Fibroblast of the conjunctiva (primary cell): ENCODE measurements at regions not wholly inside any gene's neighbourhood (a gene's known extent, or its start where the extent isn't known, plus 50 kb on each side); places are given as distances from the start of the nearest gene placed in this dataset.

Experiments
- DNase-seq: peaks from one replicate; pipeline ENCODE4 v3.0.0-alpha.2; 2010; ENCODE audit warnings: low read depth

- no peak for DNase-seq
Observed at GRCh38 chr13:74485757-74486156, 351.6 kb upstream of the KLF12 start.

- DNase-seq: no peak
Observed at GRCh38 chr13:74479124-74479523, 344.9 kb upstream of the KLF12 start.

DNA sequence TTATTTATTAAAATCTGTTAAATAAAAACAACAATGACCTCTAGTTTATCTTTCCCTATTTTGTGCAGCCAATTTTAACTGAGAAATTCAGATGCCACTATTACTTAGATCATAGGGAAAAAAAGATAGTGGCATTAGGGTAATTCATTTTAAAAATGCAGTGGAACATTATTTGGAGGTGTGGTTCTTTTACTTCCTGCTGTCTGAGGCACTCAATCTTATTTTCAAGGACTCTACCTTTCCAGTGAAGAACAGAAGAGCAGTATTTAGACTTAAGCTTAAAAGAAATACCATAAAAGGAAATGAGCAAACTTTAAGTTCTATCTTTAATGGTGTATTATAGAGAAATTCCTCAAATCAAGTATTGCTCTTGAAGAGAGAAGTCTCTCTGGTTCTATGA, 342.6 kb upstream of the KLF12 start:
- no peak for DNase-seq

DNA sequence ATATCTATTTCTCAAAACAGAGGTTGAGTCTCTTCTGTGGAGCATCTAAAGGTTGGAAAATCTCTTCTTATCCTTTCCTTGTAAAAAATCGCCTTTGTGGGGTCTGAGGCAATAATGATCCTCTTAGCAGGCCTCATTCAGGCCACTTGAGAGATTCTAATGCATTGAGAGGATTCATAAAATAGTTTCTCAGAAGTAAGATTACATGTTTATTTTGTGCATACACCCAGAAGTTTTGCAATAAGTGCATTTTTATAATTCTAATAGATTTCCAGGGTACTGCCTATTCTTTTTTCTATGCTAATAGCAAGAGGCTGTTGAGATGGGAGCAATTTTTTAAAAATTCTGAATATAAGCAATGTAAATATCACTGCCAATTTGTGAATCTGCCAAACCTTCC, 342.2 kb upstream of the KLF12 start:
- no peak for DNase-seq

DNA sequence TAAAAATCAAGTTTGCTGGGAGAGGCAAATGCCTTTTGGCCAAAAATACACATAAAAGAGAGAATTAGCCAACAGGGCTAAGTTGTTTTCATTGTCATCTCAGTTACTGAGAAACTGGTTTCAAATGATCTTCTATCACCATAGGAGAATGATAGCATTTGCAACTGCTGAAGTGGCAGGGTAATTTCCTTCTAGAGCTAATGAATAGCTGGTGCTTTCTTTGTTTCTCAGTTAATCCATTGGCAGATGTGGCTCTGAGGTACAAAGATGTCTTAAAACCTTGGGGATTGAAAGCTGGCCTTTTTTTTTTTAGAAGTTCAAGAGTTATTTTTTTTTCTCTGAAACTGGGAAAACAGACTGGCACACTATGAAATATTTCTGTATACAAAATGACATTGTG, 332.7 kb upstream of the KLF12 start:
- no peak for DNase-seq

GRCh38 chr13:74466020-74466419, 331.8 kb upstream of the KLF12 start:
- DNase-seq: no peak

GRCh38 chr13:74465271-74465670, 331.1 kb upstream of the KLF12 start:
- no peak for DNase-seq

DNA sequence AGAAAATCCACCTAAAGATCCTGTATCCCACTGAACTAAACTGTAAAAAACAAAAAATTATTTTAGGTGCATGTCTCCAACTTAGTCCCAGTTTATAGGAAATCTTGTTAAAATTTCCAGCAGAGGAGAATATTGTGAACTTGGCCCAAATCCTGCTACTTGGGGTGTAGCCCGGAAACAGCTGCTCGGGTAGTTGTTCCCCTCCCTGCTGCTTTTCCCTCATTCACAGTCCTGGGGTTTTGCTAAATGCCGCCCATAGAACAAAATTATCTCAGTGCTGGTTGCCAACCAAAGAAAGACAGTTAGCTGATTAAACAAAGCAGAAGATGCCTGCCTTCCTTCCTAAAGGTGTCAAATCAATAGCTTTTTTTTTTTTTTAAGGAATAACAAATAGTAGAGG, 330.5 kb upstream of the KLF12 start:
- no peak for DNase-seq

DNA sequence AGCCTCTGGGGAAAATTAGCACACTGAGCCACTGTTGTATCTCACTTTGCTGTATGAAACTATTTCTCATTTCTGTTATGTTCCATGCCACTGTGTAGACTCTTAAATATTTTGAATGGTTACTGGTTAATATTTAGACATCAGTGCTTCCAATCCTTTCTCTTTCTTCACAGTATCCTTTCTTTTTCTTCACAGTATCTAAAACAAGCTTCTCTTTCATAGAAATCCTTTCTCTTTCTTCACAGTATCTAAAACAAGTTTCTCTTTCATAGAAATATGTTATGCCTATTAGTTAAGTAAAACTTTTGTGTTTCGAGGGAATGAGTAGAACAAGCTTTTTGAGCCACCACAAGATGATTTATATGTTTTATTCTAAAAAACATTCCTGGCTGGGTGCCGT, 326.8 kb upstream of the KLF12 start:
- DNase-seq: no peak

GRCh38 chr13:74452881-74453280, 318.7 kb upstream of the KLF12 start:
- no peak for DNase-seq

- no peak for DNase-seq
Observed at GRCh38 chr13:74452176-74452575, 318.0 kb upstream of the KLF12 start.

GRCh38 chr13:74450964-74451363, 316.8 kb upstream of the KLF12 start:
- peak; percentile 6 for DNase-seq

GRCh38 chr13:74450525-74450845, 316.3 kb upstream of the KLF12 start:
- no peak for DNase-seq

GRCh38 chr13:74449811-74450524, 315.8 kb upstream of the KLF12 start:
- DNase-seq: no peak

DNA sequence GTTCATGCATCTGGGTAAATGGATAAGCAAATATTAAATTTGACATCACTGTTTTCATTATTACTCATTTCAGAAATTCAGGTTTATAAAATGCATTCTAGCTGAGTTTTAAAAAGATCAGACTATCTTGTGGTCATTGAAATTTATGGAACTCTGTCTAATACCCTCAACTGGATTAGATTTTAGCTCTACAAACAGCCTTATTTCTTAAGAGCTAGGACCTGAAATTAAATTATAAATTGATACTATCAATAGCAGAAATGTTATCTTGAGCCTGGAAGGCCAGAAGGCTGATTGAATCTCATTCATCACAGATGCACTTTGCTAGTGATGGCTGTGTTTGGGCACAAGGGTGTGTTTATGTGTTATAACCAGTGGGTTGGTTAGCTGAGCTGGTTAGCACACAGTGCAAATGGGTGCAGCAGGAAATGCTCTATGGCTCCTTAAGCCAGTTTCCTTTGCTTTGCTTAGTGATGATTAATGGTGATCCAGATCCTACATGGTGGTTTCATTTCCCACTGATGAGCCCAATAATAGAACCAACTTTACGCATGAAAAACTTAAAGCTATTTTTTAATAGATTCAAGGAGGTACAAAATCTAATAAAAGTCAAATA, 310.8 kb upstream of the KLF12 start:
- no peak for DNase-seq

- DNase-seq: no peak
Observed at GRCh38 chr13:74444161-74444571, 310.0 kb upstream of the KLF12 start.

GRCh38 chr13:74443631-74444030, 309.4 kb upstream of the KLF12 start:
- DNase-seq: peak; percentile 60

DNA sequence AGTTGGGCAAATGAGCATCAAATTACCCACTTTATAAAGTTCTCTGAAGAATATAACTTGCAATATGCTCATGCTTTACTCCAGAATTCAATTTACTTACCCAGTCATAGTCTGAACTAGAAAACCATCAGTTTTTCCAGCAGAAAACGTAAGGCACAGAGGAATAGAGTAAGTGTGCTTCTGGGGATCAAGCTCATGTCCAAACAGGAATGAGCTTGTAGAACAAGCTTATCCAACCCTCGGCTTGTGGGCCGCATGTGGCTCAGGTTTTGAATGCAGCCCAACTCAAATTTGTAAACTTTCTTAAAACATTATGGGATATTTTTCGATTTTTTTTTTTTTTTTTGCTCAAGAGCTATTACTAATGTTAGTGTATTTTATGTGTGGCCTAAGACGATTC, 308.5 kb upstream of the KLF12 start:
- no peak for DNase-seq

DNA sequence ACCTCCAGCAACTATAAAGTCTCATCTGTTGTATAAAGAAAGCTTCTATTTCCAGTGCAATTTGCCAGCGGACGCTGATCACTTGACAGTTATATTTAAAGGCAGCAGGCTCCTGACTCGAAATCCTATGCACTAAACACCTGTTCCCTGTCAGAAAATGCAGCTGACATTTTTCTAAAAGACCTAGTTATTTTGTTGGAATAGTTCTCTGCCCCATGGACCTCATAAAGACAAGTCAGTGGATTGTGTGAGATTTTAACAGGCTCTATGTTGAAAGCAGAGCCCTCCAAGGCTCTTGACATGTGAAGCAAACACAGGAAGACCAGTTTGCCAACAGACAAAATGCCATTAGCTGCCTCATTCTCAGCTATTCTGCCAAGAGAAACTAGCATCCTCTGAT, 304.7 kb upstream of the KLF12 start:
- DNase-seq: no peak

DNA sequence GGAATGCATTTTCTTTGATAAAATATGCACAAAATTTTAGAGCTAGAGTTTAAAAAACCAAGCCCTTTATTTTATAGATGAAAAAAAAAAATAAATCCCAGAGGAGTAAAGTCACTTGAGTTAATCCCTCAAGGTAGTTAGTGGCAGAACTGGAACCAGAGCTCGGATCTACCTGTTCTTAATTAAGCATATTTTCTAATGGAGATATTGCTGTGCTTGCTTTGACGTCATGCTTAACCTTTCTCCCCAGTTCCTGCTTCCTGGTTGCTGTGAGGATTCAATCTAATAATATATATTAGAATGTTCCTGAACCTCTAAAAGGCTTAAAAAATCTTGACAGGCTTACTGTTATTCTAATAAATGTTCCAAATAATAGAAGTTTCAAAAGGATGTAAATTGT, 300.6 kb upstream of the KLF12 start:
- DNase-seq: no peak

DNA sequence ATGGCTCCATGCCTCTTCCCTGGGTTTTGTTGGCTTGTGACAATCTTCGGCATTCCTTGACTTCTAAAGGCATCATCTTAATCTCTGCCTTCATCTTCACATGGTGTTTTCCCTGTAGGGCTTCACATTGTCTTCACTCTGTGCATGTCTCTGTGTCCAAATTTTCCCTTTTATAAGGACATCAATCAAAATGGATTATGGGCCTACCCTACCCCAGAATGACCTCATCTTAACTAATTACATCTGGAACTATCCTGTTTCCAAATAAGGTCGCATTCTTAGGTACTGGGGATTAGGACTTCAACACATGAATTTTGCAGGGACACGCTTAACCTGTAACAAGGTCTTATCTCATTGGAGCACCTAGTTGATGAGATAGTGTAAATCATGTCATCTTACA, 290.3 kb upstream of the KLF12 start:
- DNase-seq: no peak

GRCh38 chr13:74423434-74423833, 289.2 kb upstream of the KLF12 start:
- no peak for DNase-seq

DNA sequence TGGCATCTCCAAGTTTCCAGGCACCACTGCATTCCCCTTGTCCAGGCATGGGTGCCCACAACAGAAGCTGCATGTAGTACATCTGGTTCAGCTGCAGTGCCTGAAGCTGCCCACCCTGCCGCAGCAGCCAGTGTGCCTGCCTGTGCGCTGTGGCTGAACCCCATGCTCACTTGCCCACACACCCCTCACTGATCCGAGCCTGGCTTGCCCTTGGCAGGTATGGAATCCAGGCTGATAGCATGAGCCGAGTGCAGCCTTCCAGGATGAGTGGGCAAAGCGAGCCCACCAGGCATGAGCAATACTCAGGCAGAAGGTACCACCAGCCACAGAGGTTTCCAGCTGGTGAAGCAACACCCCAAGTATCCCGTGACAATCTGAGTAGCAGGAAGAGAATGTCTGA, 280.3 kb upstream of the KLF12 start:
- no peak for DNase-seq

DNA sequence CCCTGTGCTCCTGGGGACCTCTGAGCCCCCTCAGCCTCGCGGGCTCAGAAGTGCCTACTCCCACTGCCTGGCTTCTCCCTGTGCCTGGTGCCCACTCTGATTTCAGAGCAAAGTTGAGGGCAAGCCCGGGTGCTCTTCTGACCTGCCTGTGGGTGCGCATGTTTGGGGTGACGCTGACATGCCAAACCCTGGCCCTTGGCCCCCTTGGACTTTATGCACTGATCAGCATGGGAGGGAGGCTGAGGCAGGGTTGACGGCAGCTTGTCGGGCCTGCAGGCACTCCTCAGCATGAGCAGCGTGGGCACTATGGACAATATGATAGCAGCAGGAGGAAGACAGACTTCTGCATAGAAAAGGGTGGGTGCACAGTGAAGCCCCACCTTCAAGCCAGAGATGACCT, 279.3 kb upstream of the KLF12 start:
- no peak for DNase-seq
